ENCODE measurements at regions not wholly inside any gene's neighbourhood (a gene's known extent, or its start where the extent isn't known, plus 50 kb on each side); places are given as distances from the start of the nearest gene placed in this dataset.

DNA sequence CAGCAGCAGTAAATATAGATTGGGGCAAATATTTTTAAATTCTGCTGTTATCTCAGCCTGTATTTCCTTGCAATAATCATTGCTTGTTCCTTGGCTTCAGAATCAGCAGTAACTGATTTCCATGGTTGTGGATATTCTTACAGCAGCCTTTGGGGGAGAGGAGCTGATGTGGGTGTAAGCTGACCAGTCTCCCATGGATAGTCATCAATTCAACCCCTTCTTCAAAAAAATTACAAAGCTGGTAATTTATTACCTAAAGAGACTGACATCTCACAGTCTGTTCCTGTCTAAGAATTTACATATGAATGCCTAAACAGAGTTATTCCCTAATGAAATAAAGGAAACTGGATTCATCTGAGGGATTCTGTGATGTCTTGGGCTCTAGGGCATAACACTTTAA, 103.1 kb upstream of the CABCOCO1 start:
- Mint-ChIP-seq H3K4me1 (ENCODE audit: low read depth, unreplicated experiment) (no peaks in the 10 kb centered on the region), H3K9me3 (ENCODE audit: low read depth, unreplicated experiment) (no peaks in the 10 kb centered on the region), H3K4me3 (ENCODE audit: low read depth, unreplicated experiment) (no peak overlapping the region), H3K27ac (ENCODE audit: unreplicated experiment) (no peak overlapping the region), H3K36me3 (ENCODE audit: insufficient read depth, unreplicated experiment) (no peaks in the 10 kb centered on the region), H3K27me3 (ENCODE audit: unreplicated experiment) (no peaks in the 10 kb centered on the region)
- intact Hi-C loops (cut with micrococcal nuclease; ENCODE audit: unreplicated experiment), result no loop called here
- BruUV-seq (replicated peaks), result no TSS peak
- CTCF ChIA-PET, result no interaction called here
- TF ChIP-seq, protein P1, sequence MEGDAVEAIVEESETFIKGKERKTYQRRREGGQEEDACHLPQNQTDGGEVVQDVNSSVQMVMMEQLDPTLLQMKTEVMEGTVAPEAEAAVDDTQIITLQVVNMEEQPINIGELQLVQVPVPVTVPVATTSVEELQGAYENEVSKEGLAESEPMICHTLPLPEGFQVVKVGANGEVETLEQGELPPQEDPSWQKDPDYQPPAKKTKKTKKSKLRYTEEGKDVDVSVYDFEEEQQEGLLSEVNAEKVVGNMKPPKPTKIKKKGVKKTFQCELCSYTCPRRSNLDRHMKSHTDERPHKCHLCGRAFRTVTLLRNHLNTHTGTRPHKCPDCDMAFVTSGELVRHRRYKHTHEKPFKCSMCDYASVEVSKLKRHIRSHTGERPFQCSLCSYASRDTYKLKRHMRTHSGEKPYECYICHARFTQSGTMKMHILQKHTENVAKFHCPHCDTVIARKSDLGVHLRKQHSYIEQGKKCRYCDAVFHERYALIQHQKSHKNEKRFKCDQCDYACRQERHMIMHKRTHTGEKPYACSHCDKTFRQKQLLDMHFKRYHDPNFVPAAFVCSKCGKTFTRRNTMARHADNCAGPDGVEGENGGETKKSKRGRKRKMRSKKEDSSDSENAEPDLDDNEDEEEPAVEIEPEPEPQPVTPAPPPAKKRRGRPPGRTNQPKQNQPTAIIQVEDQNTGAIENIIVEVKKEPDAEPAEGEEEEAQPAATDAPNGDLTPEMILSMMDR (IDR thresholded peaks at IDR 0.05; ENCODE audit: unreplicated experiment), result no peak
- no peak for DNase-seq

DNA sequence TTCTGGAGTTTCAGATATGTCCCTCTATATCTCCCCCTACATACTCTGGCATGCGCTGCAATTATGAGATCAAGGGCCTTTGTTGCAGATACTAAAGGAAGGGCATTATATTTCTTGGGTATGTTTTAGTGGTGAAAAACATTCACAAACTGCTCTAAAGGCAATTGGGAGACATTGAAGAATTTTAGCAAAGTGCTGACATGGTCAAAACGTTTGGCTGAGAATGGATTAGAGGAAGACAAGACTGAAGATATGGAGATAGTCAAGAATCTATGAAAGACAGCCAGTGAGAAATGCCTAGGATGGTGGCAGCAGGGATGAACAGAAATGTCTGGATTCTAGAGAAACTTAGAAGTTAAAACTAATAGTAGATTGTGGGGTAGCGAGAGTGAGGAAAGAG, 104.5 kb upstream of the CABCOCO1 start:
- Mint-ChIP-seq H3K36me3 (ENCODE audit: insufficient read depth, unreplicated experiment) (no peaks in the 10 kb centered on the region), H3K4me3 (ENCODE audit: low read depth, unreplicated experiment) (no peak overlapping the region)
- no TSS peak for BruUV-seq (replicated peaks)

DNA sequence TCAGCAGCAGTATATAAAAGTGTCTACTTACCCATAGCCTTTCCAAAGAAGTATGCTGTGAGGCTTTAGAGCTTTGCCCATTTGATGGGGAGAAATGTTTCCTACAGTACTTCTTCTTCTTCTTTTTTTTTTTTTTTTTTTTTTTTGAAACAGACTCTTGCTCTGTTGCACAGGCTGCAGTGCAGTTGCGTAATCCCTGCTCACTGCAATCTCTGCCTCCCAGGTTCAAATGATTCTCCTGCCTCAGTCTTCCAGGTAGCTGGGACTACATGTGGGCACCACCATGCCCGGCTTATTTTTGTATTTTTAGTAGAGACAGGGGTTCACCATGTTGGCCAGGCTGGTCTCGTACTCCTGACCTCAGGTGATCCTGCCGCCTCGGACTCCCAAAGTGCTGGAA, 101.7 kb upstream of the TMEM26 start:
- CTCF ChIA-PET, result interaction anchor here (0.7 kb wide), 1 partner anchor 572 kb away, joined by 7 read pairs; no protein-coding TSS in a partner anchor
- intact Hi-C loops (cut with micrococcal nuclease; ENCODE audit: unreplicated experiment), result no loop called here

More for the DNA sequence above, 104.5 kb upstream of the CABCOCO1 start:
- Mint-ChIP-seq H3K27ac (ENCODE audit: unreplicated experiment) (no peak overlapping the region), H3K9me3 (ENCODE audit: low read depth, unreplicated experiment) (no peaks in the 10 kb centered on the region), H3K27me3 (ENCODE audit: unreplicated experiment) (no peaks in the 10 kb centered on the region), H3K4me1 (ENCODE audit: low read depth, unreplicated experiment) (no peaks in the 10 kb centered on the region)
- intact Hi-C loops (cut with micrococcal nuclease; ENCODE audit: unreplicated experiment), result no loop called here
- DNase-seq, result no peak
- CTCF ChIA-PET, result interaction anchor here (0.6 kb wide), 2 partner anchors 32 to 1586 kb away, joined by 4 to 7 read pairs; no protein-coding TSS in a partner anchor
- TF ChIP-seq, protein P1 (IDR thresholded peaks at IDR 0.05; ENCODE audit: unreplicated experiment), result no peak

DNA sequence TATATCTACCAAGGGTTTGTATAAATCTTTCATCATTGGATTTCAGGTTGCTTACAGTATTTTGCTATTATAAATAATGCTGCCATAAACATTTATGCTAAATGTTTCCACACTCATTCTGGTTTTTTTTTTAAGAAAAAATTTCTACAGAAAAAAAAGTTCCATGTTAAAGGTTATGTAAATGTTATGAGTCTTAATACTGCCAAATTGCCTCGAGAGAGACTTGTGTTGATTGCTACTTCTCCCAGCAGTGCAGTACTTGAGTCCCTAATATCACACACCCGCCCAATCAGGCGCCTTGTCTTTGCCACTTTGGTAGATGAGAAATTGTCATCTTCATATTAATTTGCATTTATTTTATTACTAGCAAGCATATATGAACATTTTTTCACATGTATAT, 96.7 kb upstream of the TMEM26 start:
- BruUV-seq (replicated peaks), result no TSS peak
- TF ChIP-seq, protein P1 (IDR thresholded peaks at IDR 0.05; ENCODE audit: unreplicated experiment), result no peak
- Mint-ChIP-seq H3K27ac (ENCODE audit: unreplicated experiment) (no peak overlapping the region), H3K4me1 (ENCODE audit: low read depth, unreplicated experiment) (no peaks in the 10 kb centered on the region), H3K36me3 (ENCODE audit: insufficient read depth, unreplicated experiment) (no peaks in the 10 kb centered on the region), H3K27me3 (ENCODE audit: unreplicated experiment) (peaks cover 20% of the 10 kb centered on the region), H3K4me3 (ENCODE audit: low read depth, unreplicated experiment) (no peak overlapping the region), H3K9me3 (ENCODE audit: low read depth, unreplicated experiment) (no peaks in the 10 kb centered on the region)
- CTCF ChIA-PET, result no interaction called here
- no peak for DNase-seq
- intact Hi-C loops (cut with micrococcal nuclease; ENCODE audit: unreplicated experiment), result no loop called here

More for the DNA sequence above, 101.7 kb upstream of the TMEM26 start:
- no TSS peak for BruUV-seq (replicated peaks)
- Mint-ChIP-seq H3K36me3 (ENCODE audit: insufficient read depth, unreplicated experiment) (no peaks in the 10 kb centered on the region), H3K4me1 (ENCODE audit: low read depth, unreplicated experiment) (no peaks in the 10 kb centered on the region), H3K27ac (ENCODE audit: unreplicated experiment) (no peak overlapping the region), H3K9me3 (ENCODE audit: low read depth, unreplicated experiment) (no peaks in the 10 kb centered on the region), H3K27me3 (ENCODE audit: unreplicated experiment) (peaks cover 17% of the 10 kb centered on the region), H3K4me3 (ENCODE audit: low read depth, unreplicated experiment) (no peak overlapping the region)
- no peak for DNase-seq
- TF ChIP-seq, protein P1 (IDR thresholded peaks at IDR 0.05; ENCODE audit: unreplicated experiment), result no peak
